Fibroblast of skin of scalp (primary cell): ENCODE measurements at regions not wholly inside any gene's neighbourhood (a gene's known extent, or its start where the extent isn't known, plus 50 kb on each side); places are given as distances from the start of the nearest gene placed in this dataset.
"Not testable (repeated sequence)": the region's sequence is repeated elsewhere in the genome, so short reads cannot be mapped to it uniquely, and the experiment has no call there.

Source experiments
- DNase-seq: peaks from one replicate; pipeline ENCODE4 v3.0.0-alpha.2; 2013

- no peak for DNase-seq
Observed at GRCh38 chr3:6644070-6644929, 216.6 kb upstream of the GRM7 start.

GRCh38 chr3:6654670-6655069, 206.2 kb upstream of the GRM7 start:
- DNase-seq, result no peak

GRCh38 chr3:6655275-6655674, 205.6 kb upstream of the GRM7 start:
- no peak for DNase-seq

DNA sequence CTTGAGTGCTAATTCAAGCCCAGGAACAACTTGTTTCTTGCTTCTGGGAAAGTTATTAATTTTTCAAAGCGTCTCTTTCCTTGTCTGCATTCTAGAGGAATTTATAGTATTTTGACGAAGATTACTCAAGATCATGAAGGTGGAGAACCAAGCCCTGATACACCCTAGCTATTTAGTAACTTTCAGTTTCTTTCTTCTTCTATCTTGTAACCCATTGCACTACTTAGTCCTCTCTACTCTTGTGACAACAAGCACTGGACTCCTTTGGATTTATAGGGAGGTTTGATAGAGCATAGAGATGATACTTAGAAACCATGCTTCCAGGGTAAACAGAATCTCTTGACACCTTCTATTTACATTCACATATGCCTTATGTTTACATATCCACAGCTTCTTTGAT, 203.3 kb upstream of the GRM7 start:
- DNase-seq, result no peak

GRCh38 chr3:6667354-6667753, 193.6 kb upstream of the GRM7 start:
- no peak for DNase-seq

- DNase-seq, result no peak
Observed at GRCh38 chr3:6671363-6671762, 189.6 kb upstream of the GRM7 start.

- no peak for DNase-seq
Observed at GRCh38 chr3:6679510-6679909, 181.4 kb upstream of the GRM7 start.

- no peak for DNase-seq
Observed at GRCh38 chr3:6680119-6680806, 180.7 kb upstream of the GRM7 start.

DNA sequence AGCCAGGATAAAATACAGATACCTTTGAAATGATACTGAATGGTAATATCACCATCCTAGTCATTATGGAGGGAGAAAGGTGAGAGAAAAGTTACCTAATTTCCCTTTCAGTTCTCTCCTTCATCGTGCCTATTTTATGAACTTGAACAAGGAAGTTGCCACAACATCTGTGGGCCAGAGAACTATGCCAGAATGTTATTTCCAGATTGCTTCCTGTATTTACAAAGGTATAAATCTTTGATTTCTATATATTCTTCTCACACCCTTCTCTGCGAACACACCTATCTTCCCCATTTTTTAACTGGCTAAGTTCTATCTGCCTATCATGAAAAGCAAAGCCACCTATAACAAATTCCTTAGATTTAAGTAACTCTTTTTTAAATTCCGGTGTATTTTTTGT, 163.6 kb upstream of the GRM7 start:
- DNase-seq, result no peak

DNA sequence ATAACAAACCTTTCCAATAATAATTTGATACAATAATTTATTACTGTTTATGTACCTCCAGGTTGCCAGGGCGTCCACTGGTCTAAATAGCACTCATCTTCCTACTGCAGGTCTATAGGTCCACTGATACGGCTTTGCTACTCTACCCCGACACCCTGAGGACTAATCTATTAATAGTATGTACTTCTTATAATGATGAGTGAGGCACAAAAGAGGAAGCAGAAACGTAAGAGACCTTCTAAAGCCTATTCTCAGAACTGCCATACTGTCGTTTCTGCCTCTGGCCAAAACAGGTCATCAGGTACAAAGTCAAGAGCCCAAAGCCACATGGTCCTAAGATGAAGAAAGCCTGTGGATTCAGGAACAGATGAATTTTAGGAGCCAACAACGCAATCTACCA, 163.2 kb upstream of the GRM7 start:
- DNase-seq, result no peak

DNA sequence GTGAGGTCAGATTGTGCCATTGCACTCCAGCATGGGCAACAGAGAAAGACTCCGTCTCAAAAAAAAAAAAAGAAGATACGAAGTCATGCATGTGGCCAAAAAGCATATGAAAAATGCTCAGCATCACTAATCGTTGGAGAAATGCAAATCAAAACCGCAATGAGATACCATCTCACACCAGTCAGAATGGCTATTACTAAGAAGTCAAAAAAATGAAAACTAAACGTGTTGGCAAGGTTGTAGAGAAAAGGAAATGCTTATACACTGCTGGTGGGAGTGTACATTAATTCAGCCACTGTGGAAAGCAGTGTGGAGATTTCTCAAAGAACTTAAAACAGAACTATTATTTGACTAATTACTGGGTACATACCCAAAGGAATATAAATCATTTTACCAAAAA, 156.1 kb upstream of the GRM7 start:
- DNase-seq, result not testable (repeated sequence)

DNA sequence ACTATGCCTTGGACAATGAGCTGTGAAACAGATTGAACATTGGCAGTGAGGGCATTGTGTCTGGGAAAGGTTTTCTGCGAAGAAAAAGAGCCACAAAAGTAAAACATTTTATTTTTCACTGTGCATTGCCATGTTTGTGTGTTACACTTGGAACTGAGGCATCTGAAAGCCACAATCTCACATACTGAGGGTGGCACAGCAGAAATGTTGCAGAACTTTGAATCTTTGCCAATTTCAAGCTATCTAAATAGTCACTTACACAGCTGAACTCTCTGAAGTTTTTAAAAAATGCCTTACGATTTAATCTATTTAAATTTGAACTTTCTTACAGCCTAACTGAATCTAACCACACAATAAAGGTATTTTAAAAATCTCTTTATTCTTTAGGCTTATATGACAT, 154.1 kb upstream of the GRM7 start:
- DNase-seq, result no peak

DNA sequence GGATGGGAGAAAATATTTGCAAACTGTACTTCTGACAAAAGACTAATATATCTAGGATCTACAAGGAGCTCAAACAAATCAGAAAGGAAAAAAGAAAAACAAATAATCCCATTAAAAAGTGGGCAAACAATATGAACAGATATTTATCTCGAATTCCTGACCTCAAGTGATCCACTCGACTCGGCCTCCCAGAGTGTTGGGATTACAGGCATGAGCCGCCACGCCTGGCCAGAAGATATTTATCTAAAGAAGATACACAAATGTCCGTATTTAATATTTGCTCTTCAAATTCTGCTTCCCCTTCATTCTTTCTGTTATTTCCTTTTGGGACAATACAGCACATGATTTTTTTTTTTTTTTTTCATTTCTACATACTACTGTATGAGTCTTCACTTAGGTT, 151.7 kb upstream of the GRM7 start:
- DNase-seq, result no peak

DNA sequence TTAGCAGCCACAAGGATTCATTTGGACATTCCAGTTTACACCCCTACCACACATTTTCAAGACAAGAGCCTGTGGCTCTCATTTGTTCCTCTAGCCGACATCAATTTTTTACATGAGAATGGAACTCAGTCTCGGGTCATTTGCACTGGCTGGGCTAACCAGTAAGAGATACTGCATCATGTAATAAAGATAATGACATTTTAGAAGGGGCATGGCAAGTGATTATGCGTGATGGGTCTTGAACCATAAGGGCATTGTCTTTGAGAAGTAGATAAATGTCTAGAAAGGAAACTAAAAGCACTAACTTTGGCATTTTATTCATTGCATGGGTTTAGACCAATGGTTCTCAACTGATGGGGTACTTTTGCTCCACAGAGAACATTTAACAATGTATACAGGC, 146.0 kb upstream of the GRM7 start:
- DNase-seq, result no peak

DNA sequence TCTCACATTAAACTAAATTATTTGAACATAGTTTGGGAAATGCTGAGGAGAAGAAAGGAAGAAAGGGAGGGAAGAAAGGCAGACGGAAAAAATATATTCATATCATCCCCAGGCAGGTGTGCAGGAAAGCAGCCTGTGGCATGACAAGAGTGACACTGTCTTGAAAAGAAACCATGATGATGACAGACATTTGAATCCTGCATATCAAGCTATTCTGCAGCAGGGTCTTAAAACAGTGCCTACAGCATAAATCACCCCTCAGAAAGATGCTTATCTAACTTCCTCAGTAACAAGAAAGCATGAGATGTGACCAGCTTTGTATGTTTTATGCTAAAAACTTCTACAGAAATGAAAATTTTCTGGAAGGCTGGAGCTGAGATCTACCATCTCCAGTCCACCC, 144.5 kb upstream of the GRM7 start:
- DNase-seq, result no peak

GRCh38 chr3:6717026-6717943, 143.6 kb upstream of the GRM7 start:
- no peak for DNase-seq

DNA sequence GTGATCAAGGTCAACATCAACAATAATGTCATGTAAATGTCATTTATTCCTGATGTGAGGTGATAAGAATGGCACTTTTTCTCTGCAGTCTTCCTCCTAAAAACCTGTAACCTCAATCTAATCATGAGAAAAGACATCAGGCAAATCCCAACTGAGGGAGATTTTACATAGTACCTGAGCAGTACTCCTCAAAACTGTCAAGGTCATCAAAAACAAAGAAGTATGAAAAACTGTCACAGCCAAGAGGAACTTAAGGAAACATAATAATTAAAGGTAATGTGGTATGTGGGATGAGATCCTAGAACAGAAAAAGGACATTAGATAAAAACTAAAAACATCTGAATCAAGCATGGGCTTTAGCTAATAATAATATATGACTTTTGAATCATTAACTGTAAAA, 140.9 kb upstream of the GRM7 start:
- no peak for DNase-seq

GRCh38 chr3:6721491-6721890, 139.4 kb upstream of the GRM7 start:
- DNase-seq, result no peak

GRCh38 chr3:6723205-6723604, 137.7 kb upstream of the GRM7 start:
- DNase-seq, result no peak

DNA sequence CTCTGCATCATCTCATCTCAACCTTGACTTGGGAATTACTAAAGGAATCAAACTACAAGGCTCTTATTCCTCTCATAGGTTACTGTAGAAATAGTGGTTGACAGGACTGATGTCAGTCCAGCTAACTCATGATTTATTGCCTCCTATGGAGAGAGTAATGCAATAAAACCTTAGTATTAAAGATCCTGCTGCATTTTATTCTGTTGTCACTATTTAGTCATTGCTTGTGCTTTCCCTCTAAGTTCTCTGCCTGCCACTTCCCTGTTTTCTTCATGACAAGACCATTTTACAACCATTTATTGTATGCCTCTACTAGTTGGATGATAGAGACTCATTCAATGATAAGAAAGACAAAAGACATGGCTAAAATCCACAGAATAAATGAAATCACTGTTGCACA, 134.1 kb upstream of the GRM7 start:
- no peak for DNase-seq

DNA sequence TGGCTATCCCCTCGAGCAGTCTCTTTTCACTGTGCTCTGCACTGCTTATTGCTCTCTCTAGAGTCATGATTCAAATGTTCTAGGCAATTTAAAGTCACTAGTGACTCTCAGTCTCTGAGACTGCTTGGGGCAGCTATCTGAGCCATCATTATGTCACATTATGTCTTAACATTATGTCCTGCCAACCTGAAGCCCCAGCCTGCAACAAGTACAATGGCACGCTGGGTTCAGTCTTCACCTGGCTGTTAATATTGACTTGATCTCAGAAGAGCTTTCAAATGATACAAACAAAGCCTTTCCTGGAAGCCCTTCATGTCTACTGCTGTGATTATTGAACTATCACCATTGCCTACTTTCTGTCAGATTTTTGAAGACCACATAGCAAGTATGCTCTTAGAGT, 128.1 kb upstream of the GRM7 start:
- no peak for DNase-seq

DNA sequence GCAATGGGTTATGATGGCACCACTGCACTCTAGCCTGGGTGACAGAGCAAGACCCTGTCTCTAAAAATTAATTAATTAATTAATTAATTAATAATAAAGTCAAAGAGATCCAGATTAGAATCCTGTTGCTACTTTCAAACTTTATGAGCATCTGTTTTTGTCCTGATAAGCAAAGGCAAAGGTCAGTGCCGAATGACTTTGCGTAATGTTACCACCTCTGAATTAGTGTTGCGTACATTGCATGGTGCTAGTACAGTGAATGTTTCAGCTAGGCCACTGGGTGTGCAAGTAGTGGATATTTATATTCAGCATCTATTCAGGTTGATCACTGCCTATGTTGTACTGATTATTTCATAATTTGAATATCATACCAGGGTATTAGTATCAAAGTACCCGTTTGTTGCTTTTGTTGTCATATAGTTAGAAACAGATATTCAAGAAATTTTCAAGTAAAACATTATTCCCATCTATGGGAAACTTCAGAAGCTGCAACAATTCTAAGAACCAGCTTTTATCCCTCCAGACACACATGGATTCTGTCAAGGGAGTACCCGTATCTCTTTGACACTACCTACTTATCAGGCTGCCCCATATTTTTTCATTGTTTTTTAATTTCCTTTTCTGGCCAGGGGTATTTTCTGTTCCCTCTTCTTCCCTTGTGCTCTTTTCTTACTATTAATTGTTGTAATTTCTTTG, 127.1 kb upstream of the GRM7 start:
- no peak for DNase-seq

GRCh38 chr3:6734395-6734746, 126.5 kb upstream of the GRM7 start:
- DNase-seq, result no peak
